RPMI7951 (cell line): ENCODE measurements at regions not wholly inside any gene's neighbourhood (a gene's known extent, or its start where the extent isn't known, plus 50 kb on each side); places are given as distances from the start of the nearest gene placed in this dataset.
A peak's percentile ranks its signal among the peaks of the same experiment; 100 is the strongest.
"Not testable (repeated sequence)": the region's sequence is repeated elsewhere in the genome, so short reads cannot be mapped to it uniquely, and the experiment has no call there.

ENCODE experiments used
- DNase-seq: peaks from one replicate; pipeline ENCODE4 v3.0.0-alpha.2; 2012; ENCODE audit warnings: low read depth

DNA sequence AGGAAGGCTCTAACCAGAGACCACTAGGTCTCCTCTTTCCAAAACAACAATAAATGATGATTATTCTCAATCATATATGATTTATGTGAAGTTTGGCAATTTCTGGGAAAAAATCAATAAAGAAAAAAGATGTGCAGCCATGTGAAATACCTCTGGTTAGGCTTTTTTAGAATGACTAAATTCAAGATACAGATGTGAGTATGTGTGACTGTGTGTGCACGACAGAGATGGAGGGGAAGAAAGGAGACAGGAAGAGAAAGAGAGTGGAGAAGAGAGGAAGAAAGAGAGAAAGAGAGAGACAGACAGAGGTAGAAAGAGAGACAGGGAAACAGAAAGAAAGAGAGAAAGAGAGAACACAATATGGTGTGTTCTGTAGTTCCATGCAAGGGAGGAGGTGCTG, 558.6 kb upstream of the CDH5 start:
- DNase-seq = no peak

DNA sequence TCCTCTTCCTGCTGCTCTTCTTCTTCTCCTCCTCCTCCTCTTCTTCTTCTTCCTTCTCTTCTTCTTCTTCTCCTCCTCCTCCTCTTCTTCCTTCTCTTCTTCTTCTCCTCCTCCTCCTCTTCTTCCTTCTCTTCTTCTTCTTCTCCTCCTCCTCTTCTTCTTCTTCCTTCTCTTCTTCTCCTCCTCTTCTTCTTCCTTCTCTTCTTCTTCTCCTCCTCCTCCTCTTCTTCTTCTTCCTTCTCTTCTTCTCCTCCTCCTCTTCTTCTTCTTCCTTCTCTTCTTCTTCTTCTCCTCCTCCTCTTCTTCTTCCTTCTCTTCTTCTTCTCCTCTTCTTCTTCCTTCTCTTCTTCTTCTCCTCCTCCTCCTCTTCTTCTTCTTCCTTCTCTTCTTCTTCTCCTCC, 560.8 kb upstream of the CDH5 start:
- not testable (repeated sequence) for DNase-seq

DNA sequence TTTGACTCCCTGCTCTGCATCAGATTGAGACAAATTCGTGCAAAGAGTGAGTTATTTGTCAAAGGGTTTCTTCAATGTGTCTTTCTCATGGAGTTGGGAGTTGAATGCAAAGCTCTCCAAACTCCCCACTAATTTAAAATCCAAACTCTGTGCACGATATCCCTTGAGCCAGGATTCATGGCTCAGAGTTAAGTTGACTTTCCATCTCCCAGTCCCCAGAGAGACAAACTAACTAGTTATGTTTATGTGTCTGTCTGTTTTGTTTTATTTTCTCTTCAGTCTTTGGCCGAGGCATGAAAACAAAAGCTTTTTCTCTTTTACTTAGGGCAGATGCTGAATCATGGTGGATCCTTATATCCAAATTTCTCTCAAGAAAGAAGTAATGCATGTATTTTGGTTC, 570.0 kb upstream of the CDH5 start:
- DNase-seq = no peak

DNA sequence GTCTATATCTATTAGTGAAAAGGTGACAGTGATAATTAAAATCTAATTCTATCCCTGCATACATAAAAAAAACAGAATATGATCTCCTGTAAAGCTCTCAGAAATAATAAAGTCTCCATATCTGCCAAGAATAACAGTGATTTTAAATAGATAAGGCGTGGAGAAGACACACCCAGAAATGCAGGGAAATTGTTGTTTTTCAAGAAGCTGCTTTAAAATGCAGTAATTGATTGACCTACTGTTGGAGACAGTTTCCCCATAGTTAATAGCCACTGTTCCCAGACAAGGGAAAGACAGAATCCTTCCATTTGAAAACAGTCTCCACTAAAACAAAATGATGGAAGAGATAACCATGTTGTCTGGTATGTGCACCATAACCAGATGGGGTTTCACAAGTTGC, 571.5 kb upstream of the CDH5 start:
- no peak for DNase-seq

DNA sequence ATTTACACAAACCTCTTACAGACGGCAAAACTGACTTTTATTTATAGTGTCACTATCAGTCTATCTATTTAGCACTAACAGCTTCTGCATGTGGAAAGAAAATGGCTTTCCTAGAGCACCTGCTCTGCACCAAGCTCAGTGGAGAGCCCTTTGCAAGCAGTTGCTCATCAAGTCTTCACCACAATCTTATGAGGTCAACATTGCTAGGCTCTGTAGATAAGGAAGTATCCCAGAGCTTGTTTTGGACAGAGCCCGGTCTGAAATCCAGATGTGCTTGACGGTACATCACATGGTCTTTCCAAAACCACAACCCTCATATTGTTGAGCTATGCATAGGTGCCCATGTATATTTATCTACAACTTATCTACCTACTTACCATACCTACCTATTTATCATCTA, 572.7 kb upstream of the CDH5 start:
- DNase-seq = peak; percentile 59

DNA sequence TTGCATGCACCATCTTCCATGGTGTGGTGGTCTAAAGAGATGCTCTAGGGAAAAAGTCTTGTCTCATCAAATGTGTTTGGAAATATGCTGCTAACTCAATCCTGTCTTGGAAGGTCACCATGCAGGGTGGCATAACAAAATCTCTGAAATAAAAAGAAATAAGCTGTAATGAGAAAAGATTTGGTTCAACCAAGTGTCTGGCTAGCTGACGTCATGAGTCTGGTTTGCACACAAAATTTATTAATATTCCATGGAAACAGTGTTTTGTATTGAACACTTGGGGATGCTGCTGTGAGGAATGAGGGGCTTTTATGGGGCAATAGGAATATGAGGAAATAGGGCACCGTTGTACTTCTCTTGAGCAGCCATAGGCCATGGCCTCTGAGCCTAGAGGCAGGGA, 575.7 kb upstream of the CDH5 start:
- no peak for DNase-seq

DNA sequence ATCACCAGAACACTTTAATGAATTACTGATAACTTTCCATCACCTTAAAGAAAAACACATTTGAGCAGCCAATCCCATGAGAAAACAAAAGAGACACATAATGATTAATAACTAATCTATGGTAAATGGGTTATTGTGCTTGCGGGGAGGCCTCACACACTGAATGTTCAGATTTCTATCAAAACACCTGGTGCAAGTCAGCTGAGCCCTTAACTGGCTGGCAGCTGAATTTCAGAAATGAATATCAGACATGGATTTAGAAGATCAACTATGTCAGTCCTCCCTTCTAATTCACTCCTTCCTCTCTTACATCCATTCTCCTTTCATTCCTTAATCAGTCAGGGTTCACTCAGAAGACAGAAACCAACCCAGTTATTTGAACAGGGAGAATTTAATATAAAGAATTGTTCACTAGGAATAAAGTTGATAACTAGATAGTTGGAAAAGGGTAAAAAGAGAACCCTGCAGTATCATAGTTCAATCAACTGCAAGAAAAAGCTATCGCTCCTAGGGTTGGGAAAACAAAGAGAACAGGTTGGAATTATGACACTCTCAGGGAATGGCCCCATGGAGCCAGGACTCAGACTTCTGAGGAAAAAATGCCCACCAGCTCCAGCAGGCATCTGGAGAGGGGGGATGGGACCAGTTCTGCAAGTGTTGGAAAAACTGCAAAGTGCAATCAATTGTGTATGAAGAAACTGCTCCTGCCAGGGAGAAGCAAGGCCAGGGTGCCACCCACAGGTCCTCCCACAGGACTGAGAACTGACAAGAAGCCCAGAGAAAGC, 577.1 kb upstream of the CDH5 start:
- no peak for DNase-seq

DNA sequence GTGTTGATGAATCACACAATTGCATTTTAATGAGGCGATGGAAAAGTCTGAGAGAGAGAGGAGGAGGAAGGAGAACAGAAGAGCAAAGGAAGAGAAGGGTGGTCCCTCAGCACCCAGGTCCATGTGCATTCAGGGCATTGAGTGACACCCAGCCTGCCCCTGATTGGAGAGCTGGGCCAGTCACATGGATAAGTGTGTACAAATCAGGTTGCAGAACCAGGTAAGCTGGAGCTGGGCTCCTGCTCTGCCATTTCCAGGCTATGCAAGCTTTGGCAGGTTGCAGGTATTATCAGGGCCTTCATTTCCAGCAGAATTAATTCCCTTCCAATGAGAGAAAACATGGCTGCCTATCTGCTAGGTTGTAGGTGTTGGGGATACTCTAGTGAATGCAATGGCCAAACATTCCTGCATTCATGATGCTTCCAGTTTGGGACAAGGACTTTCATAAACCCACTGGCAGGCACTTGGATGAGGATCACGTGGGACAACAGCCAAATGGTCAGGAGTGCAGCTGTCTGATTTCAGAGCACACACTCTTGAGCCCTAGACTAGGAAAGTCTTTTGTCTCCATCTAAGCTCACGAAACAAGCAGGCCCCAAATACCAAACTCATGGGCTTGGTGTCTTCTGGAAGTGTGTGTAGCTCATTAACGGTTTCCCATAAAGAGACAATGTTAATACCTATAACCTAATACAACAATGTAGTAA, 577.9 kb upstream of the CDH5 start:
- DNase-seq = no peak

DNA sequence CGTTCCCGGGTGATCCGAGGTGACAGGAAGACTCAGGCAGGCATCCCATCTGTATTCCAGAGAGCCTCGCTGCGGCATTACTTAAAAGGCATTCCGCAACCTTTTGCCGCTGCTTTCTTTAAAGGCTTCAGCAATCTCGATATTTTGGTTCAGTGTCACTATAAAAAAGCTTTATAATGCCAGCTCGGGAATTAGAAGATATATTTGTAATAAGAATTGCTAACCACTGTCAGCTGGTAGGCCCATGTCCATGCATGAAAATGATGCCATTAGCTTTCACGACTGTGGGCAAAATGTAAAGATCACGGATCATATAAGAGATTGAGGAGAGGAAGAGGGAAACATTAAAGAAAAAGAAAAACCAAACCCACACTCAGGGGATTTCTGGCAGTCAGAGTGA, 578.6 kb upstream of the CDH5 start:
- DNase-seq = no peak

DNA sequence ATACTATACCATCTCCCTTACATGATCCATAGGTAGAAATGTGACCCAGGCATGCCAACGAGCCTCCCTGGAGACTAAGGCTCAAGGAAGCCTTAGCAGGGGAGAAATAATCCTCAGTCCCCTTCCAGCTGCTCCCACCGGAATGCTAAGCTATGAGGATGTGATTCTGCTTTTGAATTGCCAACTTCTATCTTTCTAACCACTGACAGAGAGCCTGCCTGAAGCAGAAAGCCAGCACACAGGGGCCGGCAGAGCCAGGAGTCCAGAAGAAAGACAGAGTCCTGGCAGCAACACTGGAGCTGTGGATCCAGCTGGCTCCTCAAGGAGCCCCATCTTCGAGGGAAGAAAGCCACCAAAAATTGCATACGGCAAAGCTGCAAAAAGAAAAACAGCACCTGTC, 579.6 kb upstream of the CDH5 start:
- DNase-seq = no peak

DNA sequence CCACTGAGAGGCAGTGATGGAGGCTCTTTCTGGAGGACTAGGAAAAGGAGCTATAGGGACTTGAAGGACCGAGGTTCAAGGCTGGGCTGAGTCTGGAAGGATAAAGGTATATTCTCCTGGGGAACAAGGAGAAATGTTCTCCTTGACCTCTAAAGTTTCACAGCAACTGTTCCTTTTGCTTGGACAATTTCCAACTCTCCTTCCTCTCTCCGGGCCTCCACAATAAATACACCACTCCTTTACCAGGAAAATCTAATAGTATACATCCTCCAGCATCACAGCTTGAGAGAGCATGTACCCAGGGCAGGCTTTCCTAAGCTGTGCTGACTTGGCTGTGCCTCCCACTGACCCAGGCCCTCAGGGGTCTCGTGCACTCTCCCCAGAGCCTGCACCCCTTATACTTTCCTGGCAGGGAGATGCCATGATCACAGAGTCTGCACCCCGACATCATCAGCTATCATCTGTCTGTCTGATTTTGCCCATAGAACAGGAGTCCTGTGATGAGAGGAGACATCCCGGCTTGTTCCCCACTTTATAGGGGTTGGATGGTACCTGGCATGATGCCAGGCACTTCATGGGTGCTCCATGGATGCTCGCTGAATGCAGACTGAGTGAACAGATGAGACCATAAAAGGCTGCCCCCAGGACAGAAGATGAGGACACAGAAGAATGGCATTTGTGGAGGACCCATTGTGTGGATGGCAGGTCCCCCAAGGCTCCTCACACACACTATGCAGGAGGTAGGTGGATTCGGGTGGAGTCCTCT, 582.6 kb upstream of the CDH5 start:
- peak; percentile 34 for DNase-seq

DNA sequence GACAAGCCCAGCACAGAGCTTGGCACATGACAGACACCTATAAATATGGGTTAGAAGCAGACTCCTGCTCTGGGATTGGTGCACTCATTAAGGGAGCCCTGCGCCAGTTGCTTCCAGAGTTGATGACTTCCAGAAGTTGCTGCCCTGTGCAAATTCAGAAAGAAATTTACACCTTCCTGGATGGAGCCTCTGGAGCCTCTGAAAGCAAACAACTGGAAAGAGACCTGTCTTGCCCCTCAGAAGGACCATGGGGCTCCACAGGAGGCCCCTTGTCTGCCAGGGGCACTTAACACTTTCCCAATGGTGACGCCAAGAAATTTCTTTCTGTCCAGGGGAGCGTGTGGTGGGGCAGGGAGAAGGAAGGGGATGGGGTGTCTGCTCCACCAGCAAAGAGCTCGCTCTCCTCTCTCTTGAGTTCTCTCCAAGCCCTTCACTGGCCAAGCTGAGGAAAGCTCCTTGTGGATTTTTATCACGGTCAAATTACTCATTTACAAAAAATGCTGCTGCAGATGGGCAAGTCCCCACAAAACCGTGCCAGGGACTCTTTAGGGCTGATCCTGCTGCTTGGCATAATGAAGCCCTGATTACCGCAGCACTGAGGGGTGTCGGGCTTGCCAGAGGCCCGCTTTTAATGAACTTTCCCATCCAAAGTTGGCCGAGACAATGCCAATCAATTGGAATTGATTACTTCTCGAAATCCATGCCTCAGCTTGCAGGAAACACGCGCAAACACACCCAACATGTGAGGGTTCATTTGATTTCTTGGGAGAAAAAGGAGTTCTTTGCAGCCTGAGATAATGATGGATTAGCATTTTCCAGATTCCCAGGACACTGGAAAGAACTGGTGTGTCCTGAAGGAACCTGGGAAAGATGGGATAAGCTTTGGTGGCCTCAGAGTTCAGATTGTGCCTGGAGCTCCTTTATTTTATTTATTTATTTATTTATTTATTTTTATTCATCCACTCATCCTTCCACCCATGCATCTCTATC, 583.6 kb upstream of the CDH5 start:
- peak; percentile 95 for DNase-seq

DNA sequence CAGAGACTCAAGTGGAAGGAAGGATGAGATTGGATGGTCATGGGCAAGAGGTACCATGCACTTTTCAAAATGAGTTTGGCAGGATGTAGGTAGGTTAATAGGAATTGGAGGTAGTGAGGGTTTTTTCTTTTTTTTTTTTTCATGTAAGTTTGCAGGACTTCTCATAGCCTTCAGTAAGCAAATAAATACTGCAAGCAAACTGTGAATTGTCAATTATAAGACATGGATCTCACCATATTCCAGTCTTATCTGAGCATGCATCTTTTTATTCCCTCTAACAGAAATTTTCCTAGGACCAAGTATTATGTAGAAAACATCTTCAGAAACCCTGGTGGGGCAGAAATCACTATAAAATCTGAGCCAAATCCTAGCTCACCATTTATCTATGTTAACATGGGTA, 584.6 kb upstream of the CDH5 start:
- DNase-seq = no peak

DNA sequence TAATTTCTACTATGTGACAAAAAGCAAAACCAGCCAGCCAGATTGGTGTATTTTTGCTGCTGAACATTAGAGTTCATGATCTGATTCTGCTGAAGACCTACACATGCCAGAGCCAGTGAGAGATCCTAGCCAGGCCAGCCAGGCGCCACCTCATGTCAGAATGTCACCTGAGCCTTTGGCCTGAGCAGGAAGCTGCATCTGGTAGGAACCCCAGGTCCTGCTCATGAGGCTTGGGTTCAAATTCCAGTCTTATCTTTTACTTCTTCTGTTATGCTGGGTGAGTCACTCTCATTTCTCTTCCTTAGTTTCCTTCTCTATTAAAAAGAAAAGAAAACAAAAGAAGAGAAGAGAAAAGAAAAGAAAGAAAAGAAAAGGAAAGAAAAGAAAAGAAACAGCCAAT, 585.1 kb upstream of the CDH5 start:
- no peak for DNase-seq

DNA sequence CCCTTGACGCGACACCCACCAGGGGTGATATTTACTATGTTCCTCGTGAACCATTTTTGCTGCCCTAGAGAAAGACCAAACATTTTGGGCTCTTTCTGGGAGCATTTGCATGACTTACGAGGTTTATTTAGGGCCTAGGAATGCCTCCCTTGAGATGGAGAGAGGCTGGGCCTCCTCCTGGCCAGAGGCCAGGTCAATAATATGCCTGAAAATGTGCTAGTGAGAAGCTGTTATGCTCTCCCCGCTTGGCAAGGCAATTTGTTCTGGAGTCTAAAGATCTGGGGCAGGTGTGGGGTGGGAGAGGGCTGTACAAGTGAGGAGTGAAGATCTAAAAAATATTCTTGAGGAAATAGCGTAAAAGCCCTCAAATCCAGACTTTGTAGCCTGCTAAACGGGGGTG, 587.3 kb upstream of the CDH5 start:
- DNase-seq = no peak

DNA sequence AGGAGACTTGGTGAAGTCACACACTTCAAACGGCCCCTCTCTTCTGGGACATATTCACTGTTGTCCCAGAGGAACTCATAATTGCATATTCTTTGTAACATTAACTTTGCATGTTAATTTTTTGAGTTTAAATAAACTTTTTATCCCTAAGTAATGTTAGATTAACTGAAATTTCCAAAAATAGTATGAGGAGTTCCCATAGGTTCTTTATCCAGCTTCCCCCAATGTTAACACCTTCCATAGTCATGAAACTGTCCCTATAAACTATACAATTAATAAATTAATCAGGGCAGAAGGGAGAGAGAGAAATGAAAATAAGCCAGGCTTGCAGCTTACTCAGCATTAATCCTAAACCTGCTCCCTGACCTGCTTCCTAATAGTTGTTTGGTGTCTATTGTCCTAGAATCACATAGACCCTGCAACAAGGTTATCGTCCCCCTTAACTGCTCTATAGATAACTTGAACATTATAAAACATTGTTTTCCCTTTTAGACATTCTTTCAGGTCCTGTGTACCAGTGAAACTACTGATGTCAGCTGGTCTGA, 589.8 kb upstream of the CDH5 start:
- no peak for DNase-seq

DNA sequence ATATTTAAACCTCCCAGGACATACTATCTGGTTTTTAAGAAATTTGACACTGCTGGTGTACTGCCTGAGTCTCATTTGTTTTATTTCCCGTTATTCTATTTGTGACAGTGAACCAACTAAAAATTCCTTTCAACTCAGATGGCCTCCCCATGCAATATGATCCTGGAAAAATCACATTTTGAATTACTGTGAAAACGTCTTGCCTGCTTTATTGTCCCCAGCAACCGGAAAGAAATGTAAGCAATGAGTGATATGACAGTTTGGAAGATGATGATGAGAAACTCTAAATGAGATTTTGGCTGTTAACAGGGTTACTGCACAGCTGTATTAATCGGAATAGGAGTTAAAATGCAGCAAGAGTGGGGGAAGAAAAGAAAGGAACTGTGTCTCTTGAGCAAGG, 590.7 kb upstream of the CDH5 start:
- no peak for DNase-seq

DNA sequence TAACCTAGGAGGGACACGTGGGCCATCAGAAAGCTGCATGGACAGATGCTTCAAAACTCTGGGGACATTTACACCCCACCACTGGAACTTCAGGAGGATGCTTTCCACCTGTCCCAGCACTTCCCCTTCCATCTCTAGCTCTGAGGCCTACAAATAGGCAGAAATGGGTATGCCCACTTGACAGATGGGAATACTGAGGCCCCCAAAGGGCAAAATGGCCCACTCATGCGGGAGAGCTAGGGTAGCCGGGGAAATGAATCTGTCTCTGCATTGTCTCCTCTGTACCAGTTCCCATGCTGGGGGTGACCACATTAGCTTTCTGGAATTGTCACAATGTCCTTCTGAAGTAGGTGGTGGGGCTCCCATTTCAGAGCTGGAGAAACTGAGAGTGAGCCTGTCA, 592.1 kb upstream of the CDH5 start:
- DNase-seq = no peak

DNA sequence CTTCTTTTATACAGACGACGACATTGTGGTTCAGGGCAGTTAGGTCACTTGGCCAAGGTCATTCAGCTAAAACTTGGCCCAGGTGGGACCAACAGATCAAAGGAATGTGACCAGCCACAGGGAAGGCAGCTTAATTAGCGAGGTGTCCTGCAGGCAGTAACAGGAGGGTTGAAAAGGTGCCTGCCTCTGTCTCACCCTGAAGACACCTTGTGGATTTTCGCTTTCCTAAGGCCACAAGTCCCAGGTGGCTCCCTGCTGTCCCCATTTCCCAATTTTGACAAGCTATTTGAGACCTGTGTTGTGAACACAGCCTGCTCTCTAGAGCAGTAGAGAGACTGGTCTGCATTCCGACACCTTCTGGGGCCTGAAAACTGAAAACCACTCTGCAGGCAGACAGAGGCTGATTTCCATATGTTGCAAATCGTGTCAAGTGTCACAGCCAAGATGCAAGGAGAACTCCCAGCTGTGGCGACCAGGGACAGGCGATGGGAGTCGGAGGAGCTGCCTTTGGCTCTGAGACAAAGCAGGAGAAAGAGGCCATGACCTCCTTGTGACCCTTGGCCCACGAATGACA, 593.1 kb upstream of the CDH5 start:
- no peak for DNase-seq

DNA sequence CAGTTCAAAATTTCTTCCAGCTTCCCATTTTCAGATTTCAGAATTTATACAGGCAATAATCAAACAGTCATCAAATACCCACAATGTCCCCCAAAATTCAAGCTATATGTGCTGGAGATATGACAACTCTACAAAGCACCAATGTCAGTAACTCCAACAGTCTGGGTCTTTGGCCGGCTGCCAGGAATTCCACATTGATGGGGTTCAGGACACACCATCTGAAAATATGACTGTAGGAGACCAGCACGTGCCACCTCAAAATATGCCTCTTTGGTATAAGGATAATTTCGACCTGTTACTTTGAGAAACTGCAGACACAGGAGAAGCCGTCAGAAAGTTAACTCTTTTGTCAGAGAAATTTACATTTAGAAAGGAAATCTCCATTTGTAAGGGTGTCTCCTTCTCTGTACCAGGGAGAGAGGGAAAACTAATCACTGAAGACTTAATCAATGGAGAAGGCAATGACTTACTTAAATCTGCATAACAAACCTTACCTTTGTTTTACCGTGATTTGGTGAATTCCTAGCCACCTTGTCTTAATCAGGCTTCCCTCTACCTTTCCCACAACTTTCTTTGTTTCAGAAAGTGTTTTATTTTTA, 594.3 kb upstream of the CDH5 start:
- no peak for DNase-seq

DNA sequence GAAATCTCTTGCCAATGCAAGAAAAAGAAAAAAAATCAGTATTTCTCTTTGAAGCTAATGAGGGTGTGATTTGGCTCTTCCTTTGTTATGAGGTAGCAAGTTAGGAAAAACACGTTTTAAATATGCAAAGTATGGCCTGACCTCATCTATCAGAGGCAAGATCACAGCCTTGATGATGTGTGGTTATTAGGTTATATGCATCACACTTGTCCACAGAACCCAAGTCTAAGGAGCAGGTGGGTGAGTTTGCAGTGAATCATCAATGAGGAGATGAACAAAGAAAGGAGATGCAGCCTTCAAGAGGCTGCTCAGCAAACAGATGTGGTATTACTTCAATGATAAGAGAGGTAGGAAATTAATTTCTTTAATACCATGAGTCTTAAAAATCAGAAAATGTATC, 594.8 kb upstream of the CDH5 start:
- DNase-seq = peak; percentile 50
